ENCODE measurements at regions not wholly inside any gene's neighbourhood (a gene's known extent, or its start where the extent isn't known, plus 50 kb on each side); places are given as distances from the start of the nearest gene placed in this dataset.
"Not testable (repeated sequence)": the region's sequence is repeated elsewhere in the genome, so short reads cannot be mapped to it uniquely, and the experiment has no call there.

DNA sequence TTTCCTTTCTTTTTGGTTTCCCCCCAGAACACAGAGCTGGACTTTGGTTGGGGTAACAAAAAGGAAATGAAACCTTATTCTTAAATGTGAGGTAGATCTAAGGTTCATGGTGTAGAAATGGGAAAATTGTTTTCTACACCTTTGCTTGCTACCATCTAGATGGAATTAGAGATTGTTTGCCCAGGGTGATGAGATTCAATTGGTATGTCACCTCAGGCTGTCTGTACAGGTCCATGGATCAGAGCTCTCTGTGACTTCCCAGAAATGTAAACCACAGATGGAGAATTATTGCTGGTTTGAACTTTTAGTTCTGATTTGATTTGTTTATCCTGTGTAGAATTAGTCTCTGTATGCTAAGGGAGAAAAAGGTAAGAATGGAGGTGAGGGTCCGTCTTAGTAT lies 146.7 kb downstream of the PCDH7 start:
- no peak overlapping the region for H3K4me3 ChIP-seq (ENCODE audit: low read length)
- no peak for DNase-seq (ENCODE audit: low read depth, low spot score)

DNA sequence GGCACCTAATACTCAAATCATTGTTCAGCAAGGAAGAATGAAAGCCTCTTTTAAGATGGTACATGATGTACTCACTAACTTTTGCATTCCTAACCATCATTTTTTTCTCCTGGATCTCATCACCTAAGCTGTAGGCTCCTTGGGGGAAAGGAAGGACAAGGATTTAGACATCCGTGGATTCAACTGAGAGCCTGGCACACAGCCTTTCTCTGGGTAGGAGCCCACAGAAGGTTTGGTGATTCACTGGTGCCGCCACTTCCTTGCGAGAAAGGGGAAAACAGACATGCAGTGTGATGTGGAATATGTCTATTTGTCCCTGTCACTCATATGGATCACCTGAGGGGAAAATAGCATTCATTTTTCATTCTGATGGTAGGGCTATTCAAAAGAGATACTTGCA lies 147.3 kb downstream of the PCDH7 start:
- H3K4me3 ChIP-seq (ENCODE audit: low read length): no peak overlapping the region
- no peak for DNase-seq (ENCODE audit: low read depth, low spot score)

DNA sequence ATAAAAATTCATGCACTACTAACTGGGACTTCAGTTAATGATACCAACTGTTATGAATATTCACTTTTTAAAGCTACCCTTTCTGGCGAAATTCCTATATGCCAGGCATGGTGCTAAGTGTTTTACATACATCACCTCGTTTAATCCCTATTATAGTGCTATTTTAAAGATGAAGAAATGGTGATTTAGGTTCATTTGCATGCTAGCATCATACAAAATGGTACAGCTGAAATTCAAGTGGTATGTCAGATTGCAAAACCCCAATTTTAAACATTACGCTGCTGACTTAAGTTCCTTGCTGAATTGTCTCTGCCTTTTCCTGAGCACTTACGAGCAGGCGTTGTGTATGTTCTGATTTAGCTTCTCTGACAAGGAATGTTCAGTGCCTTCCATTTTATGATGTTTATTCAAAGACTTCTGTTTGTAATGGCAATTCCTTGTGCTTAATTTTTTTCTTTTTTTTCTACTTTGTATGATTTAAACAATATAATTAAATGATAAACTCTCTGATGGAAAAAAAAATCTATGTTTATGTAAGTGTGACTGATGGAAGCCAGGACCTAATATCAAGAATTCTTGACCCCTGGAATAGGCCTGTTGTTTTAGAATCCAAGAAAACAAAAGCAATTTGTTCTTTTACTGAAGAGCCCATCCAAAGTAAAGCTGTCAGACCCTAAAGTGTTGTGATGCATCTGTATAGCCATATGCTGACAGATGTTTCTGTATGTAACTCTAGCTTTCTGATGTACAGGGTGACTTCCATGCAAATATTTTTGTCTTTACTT lies 148.1 kb downstream of the PCDH7 start:
- H3K4me3 ChIP-seq (ENCODE audit: low read length): no peak overlapping the region
- DNase-seq (ENCODE audit: low read depth, low spot score): no peak

DNA sequence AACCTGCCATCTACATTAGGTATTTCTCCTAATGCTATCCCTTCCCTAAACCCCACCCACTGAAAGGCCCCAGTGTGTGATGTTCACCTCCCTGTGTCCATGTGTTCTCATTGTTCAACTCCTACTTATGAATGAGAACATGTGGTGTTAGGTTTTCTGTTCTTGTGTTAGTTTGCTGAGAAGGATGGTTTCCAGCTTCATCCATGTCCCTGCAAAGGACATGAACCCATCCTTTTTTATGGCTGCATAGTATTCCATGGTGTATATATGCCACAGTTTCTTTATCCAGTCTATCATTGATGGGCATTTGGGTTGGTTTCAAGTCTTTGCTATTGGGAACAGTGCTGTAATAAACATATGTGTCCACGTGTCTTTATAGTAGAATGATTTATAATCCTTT lies 149.2 kb downstream of the PCDH7 start:
- not testable (repeated sequence) for H3K4me3 ChIP-seq (ENCODE audit: low read length); DNase-seq (ENCODE audit: low read depth, low spot score)

DNA sequence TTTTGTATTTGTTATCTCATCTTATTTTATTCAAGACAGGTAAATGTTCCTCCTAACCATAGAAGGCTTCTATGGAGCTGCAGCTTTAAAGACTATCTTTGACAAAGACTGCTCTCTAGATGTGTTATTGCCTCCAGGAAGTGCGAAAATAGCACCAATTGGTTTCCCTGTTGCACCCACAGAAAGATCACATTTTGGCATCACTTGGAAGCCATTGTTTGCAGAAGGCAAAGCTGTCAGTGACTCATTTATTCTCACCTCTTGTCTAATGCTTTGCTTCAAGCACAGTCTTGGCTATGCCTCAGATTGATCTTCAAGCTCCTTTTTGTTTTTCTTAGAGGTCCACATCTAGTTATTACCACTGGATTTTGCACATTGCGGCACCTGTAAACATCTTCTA lies 150.3 kb downstream of the PCDH7 start:
- no peak for DNase-seq (ENCODE audit: low read depth, low spot score)
- H3K4me3 ChIP-seq (ENCODE audit: low read length): no peak overlapping the region

DNA sequence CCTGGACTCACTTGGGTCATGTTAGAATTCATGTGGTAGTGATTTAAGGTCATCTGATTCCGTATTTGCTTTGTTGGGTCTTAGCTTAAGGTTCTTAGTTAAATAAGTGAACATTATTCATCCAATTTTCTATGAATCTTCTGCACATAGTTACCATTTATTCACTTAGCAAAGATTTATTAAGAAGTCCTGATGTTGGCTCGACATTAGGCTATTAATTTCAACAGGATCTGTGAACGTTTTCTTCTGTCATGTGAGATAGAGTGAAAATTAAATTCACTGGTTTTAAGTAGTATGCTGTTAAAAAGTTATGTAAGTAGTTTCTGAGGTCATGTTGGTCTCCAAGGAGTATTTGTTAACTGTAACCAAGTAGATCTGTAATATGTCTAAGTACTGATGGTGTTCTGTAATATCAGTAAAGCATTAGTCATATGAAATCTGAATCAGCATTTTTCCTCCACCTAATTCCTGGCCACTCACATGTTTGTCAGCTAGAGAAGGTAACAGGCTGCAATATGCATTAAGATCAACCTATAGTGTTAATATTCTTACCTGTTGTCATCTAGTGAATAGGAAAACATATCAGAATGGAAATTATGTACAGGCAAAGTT lies 155.6 kb downstream of the PCDH7 start:
- no peak for DNase-seq (ENCODE audit: low read depth, low spot score)
- no peak overlapping the region for H3K4me3 ChIP-seq (ENCODE audit: low read length)

DNA sequence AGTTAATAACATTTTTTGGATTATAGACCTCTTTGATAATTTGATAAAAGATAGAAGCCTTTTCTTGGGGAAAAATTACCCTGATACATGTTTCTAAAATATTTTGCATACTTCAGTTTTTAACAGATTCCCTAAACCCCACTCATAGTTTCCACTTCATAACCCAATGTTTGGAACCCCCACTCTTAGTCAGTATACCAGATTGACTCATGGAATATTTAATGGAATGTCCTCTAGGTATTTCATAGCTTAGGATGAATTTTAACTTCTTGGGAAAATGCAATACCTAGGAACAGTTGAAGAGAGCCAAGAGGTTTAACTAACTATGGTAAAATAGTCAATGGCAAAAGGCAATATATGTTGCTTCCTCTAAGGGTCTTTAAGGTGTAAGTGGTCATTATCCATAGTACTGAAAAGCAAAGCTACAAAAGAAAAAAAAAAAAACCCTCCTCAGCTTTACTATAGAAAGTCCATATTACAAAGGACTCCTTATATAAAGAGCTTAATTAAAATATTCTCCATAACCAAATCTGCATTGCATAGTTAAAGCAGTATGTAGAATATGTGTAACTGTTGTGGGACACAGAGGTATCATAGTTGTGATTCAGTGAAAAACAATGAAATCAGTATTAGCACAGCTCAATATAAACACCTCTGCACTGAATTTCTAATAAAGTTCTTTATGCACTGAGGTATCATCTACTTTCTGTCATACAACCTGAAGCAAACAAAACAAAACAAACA lies 159.9 kb downstream of the PCDH7 start:
- no peak for DNase-seq (ENCODE audit: low read depth, low spot score)
- H3K4me3 ChIP-seq (ENCODE audit: low read length): no peak overlapping the region

DNA sequence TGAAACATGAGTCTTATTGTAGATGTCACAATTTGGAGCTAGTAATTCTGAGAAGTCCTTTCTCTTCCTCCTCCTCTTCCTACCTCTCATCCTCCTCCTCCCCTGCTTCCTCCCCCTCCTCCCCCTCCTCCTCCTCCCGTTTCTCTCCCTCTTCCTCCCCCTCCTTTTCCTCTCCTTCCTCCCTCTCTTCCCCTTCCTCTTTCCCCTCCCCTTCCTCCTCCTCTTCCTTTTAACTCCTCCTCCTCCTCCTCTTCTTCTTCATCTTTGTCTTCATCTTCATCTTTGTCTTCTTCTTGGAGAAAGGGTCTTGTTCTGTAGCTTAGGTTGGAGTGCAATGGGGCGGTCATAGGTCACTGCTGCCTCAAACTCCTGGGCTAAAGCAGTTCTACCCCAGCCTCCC lies 161.8 kb downstream of the PCDH7 start:
- no peak for DNase-seq (ENCODE audit: low read depth, low spot score)
- no peak overlapping the region for H3K4me3 ChIP-seq (ENCODE audit: low read length)

DNA sequence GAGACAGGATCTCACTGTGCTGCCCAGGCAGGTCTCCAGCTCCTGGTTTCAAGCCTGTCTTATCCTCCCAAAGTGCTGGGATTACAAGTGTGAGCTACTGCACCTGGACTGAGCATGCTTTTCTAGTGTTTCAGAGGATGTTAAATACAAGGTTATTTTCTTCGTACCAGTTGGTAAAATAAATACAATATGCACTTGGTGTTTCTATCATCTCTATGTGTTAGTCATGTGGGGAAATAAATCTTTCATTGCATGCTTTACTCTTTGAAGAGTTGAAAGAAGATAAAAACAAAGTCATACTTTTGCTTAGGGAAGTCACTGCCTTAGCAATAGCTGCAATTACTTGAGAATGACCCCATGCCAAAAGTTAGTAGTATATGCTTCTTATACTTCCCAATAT lies 162.3 kb downstream of the PCDH7 start:
- DNase-seq (ENCODE audit: low read depth, low spot score): no peak
- H3K4me3 ChIP-seq (ENCODE audit: low read length): no peak overlapping the region

DNA sequence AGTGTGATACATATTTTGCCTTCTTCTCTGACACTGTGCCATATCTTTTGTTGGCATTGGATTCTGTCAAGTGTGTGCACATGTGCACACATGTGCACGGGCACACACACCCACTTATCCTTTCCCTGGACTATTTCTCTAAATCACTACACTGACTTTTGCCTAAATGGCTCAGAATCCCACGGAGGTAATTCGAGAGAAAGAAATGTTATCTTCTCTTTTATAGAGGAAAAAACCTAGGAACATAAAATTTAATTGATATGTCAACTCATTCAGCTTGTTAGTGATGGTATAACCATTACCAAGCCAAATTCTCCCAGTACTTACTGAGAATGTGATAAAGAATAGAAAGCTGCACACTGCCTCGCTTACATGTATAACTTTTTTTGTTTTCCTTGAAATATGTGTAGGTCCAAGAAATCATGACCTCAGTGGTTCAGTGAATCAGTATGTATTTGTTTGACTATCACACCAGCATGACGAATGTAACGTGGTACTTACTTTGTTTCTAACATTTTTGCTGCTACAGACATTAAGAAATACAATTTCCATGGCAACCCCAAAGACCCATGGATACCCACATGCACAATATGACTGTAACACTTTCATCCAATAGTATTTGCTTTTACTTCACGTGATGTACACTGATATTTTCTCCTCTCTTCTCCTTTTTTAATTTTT lies 163.0 kb downstream of the PCDH7 start:
- no peak overlapping the region for H3K4me3 ChIP-seq (ENCODE audit: low read length)
- DNase-seq (ENCODE audit: low read depth, low spot score): no peak

DNA sequence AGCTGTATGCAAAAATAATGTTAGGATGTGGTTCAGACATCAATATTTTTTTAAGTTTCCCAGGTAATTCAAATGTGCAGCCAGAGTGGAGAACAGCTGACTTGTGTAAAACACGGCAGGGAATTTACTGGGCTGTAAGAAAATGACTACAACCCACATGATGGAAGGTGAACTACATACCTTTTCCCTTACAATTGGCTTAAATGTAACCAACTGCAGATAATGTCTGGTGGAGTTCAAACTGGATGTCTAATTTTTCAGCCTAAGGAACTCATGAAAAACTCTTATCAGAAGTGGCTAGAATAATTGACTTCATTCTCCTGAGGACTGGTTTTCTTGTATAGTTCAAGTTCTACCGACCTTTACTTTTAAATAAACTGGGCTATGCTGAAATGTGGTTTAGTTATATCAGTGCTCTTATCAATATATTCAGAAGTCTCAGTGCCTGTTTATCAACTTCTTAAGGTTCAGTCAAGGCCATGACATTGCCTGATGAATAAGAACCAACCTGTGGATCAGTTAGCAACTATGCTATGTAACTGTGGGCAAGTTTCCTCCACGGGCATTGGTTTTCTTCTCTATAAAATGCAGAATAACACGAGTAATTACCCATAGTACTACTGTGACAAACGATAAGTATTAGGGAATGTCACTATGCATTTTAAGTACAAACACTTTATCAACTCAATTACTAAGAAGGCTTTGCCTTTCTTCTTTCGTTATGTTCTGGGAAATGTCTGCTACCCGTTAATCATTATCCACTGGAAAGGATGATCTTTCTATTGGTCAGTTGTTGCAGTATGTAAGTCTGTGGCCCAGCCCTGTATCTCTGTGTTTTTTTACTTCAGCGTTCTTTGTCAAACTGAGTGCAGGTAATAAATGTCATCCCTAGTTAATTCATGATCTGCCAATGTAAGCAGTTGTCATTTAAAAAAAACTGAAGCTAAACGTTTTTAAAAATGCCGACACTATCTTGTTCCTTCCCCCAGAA lies 181.6 kb downstream of the PCDH7 start:
- H3K4me3 ChIP-seq (ENCODE audit: low read length): no peak overlapping the region
- DNase-seq (ENCODE audit: low read depth, low spot score): no peak

DNA sequence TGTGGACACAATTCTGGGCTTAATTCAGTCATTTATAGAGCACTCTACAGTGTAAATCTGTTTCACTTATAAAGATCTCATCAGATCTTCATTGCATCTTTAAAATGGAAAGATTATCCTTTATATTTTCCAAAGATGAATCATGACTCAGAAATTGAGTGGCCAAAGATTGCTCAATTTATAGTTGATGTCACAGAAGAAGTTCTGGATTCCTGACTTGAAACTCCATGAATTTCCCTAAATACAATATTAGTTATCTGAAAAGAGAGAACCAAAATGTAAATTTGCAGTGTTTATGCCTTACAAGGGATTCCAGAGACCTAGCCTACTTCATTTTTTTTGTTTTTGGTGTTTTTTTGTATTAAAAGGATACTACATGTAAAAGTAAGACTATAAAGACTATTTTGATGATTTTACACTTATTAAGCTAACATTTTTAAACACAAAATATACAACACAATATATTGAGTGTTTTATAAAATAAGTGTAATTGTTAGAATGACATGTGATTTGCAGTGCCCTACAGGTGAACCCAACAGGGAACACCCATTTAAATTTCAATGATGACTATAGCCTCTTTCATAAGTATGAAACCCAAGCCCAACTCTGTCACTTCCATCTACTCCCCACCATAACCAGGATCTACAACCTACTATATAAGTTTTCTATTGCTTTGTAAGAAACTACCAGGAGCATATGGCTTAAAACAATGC lies 183.5 kb downstream of the PCDH7 start:
- DNase-seq (ENCODE audit: low read depth, low spot score): no peak

DNA sequence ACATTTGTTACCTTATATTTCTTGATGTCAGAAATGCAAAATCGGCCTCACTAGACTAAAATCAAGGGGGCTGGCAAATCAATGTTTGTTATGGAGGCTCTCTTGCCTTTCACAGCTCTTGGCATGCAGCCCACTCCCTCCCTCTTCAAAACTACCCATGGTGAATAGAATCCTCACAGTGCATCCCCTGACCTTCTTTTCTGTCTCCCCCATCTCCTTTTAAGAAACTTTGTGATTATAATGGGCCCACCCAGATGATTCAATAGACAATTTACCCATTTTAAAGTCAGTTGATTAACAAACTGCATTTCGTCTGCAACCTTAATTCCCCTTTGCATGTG lies 184.0 kb downstream of the PCDH7 start:
- H3K4me3 ChIP-seq (ENCODE audit: low read length): no peak overlapping the region
- no peak for DNase-seq (ENCODE audit: low read depth, low spot score)

More for the DNA sequence above, 183.5 kb downstream of the PCDH7 start:
- H3K4me3 ChIP-seq (ENCODE audit: low read length): no peak overlapping the region

DNA sequence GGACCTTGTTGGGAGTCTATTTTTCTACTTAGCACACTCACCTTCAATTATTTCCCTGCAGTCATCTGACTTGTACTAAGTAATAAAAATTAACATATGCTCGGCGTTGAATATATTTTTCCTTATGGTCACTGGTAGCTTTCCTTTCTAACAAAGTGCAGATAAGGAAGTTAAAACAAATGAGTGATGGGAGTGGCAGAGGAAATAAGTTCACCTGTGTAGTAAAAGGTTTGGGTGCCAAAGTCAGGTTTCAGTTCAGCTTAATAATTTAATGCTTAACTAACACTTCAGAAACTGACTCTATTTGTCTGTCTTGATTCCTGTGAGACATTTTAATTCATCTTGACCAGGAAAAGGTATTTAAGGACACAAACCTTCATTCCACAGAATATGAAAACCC lies 184.4 kb downstream of the PCDH7 start:
- no peak for DNase-seq (ENCODE audit: low read depth, low spot score)
- H3K4me3 ChIP-seq (ENCODE audit: low read length): no peak overlapping the region

DNA sequence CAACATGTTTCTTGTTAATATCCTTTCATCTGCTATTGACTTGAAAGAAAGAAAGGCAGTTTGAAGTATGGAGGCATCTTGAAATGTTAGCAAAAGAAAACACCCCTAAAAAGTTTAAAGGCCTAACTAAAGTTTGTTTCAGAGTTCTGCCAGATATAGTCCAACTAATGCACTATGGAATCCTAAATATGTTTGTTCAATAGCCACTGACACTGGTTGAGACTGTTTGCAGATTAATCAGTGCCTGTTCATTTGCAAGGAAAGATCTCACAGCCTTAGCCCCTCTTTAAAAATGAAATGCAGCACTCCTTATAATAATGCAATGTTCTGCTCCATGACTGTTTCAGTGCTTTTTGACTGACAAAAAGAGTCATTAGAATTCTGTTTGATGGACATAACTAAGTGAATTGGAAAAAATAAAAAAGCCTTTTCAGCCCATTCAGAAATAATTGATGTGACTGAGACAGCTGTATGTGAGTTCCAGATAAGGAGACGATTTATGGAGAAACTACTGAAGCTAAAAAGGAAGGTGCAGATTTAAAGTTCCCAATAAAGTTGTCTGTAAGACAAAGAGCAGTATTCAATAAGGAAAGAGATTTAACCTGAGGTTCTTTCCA lies 192.0 kb downstream of the PCDH7 start:
- no peak for DNase-seq (ENCODE audit: low read depth, low spot score)
- H3K4me3 ChIP-seq (ENCODE audit: low read length): no peak overlapping the region

DNA sequence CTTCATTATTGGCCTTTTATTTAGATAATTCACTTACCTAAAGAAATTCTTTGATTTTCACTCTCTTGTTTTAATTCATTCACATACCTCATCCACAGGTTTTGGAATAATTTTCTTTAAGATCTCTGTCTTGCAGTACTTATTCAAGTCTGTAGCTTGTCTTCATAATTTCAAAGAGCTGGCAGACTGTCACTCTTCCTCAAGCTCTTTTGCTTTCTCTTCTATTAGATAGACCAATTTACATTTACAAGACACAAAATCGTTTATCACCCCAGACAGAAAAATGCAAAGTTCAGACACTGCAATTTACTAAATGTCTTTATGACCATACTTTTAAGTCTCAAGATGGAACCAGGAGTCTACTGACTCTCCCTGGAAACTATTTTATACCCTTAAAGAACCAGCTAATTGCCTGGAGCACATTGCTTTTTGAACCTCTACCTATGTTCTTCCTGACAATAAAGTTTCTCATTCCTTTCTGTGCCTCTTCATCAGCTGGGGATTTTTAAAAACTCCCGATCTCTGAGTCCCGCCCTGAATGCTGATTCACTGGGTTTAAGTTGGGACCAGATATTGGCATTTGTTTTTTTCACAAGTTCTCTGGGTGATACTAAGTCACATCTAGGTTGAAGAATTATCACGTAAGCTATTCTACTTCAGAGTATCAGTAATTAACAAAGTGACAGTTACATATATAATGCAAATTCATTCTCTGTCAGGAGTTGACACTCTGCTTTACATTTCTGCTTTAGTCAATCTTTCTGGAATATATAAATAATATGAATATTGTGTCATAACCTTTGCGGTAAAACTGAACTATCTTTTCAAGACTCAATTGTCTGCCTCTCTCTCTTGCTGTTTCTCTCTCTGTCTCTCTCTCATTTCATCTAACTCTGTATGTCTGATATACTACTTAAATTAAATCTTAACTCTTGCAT lies 196.4 kb downstream of the PCDH7 start:
- DNase-seq (ENCODE audit: low read depth, low spot score): no peak
- H3K4me3 ChIP-seq (ENCODE audit: low read length): no peak overlapping the region

DNA sequence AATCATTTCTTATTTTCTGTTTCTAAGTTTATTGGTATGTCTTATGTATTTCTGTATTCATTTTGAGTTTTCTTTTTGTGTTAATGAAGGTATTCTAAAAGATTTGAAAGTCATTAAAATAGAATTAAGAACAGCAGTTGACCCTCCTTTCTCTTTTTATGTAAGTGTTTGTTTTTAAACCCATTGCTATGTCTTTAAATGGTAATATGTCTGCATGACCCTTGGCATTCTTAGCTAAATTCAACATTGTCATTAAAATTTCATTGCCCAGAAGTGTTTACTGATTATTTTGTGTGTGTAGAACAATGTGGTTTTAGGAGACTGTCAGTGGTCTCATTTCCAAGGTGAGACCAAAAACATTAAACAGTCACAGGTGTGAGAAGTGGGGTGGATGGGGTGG lies 197.8 kb downstream of the PCDH7 start:
- no peak for DNase-seq (ENCODE audit: low read depth, low spot score)
- H3K4me3 ChIP-seq (ENCODE audit: low read length): no peak overlapping the region
